ENCODE measurements at regions not wholly inside any gene's neighbourhood (a gene's known extent, or its start where the extent isn't known, plus 50 kb on each side); places are given as distances from the start of the nearest gene placed in this dataset.

GRCh38 chr19:30145467-30145866, 203.4 kb downstream of the URI1 start:
- TF ChIP-seq CTCF (IDR thresholded peaks at IDR 0.05; ENCODE audit: borderline replicate concordance, control extremely low read depth, extremely low read depth, insufficient read depth, missing control alignments), result no peak
- DNase-seq (ENCODE audit: low spot score), result no peak
- in situ Hi-C loops (cut with MboI; ENCODE audit: low sequenced_read_pairs, unreplicated experiment), result no loop called here

DNA sequence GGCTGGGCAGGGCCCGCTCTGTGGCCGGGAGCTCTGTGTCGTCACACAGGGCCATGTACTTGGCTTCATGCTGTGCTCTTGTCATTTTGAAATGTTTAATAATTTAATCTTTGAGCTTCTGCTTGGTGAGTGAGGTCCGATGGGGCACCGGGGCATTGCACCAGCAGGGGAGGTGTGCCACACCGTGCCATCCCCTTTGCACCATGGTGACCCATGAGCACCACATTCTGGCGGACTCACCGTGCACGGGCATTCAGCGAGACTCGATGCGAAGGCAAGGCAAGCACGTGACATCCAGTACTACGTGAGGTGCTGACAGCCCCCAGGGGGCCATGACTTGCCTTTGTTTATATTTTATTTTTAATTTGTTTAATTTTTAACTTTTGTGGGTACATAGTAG, 204.3 kb downstream of the URI1 start:
- no peak for TF ChIP-seq CTCF (IDR thresholded peaks at IDR 0.05; ENCODE audit: borderline replicate concordance, control extremely low read depth, extremely low read depth, insufficient read depth, missing control alignments)
- in situ Hi-C loops (cut with MboI; ENCODE audit: low sequenced_read_pairs, unreplicated experiment), result no loop called here
- no peak for DNase-seq (ENCODE audit: low spot score)

- no peak for TF ChIP-seq CTCF (IDR thresholded peaks at IDR 0.05; ENCODE audit: borderline replicate concordance, control extremely low read depth, extremely low read depth, insufficient read depth, missing control alignments)
- DNase-seq (ENCODE audit: low spot score), result no peak
- in situ Hi-C loops (cut with MboI; ENCODE audit: low sequenced_read_pairs, unreplicated experiment), result no loop called here
Measured at GRCh38 chr19:30148039-30148790, 206.2 kb downstream of the URI1 start.

DNA sequence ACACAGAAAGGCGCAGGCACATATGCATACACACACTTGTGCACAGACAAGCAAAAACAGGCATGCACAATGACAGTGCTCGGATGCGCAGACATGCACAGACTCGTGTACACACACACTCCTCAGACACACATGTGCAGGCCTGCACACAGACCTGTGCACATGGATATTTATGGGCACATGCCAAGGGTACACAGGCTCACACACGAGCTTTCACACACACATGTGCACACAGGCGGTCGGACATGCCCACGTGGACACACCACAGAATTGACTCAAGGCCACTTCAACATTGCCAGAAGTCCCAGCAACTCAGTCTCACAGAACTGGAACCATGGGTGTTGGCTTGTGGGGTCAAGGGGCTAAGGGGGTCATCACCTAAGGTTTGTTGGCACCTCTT, 206.8 kb downstream of the URI1 start:
- TF ChIP-seq CTCF (IDR thresholded peaks at IDR 0.05; ENCODE audit: borderline replicate concordance, control extremely low read depth, extremely low read depth, insufficient read depth, missing control alignments), result no peak
- no peak for DNase-seq (ENCODE audit: low spot score)
- in situ Hi-C loops (cut with MboI; ENCODE audit: low sequenced_read_pairs, unreplicated experiment), result no loop called here

GRCh38 chr19:30149300-30149699, 207.3 kb downstream of the URI1 start:
- in situ Hi-C loops (cut with MboI; ENCODE audit: low sequenced_read_pairs, unreplicated experiment), result no loop called here
- no peak for TF ChIP-seq CTCF (IDR thresholded peaks at IDR 0.05; ENCODE audit: borderline replicate concordance, control extremely low read depth, extremely low read depth, insufficient read depth, missing control alignments)
- DNase-seq (ENCODE audit: low spot score), result no peak

GRCh38 chr19:30150626-30151025, 208.6 kb downstream of the URI1 start:
- no peak for DNase-seq (ENCODE audit: low spot score)
- no peak for TF ChIP-seq CTCF (IDR thresholded peaks at IDR 0.05; ENCODE audit: borderline replicate concordance, control extremely low read depth, extremely low read depth, insufficient read depth, missing control alignments)
- in situ Hi-C loops (cut with MboI; ENCODE audit: low sequenced_read_pairs, unreplicated experiment), result no loop called here
